HepG2 (cell line): ENCODE measurements at regions not wholly inside any gene's neighbourhood (a gene's known extent, or its start where the extent isn't known, plus 50 kb on each side); places are given as distances from the start of the nearest gene placed in this dataset.

Experiments used
- ATAC-seq: fragments of 200-7000 bp; cut with Tn5 transposase; 3 replicates; pipeline ENCODE4 v1.9.1; 2020; ENCODE audit warnings: mild to moderate bottlenecking, moderate library complexity
- BruUV-seq: library from RNA; stranded (reverse); fragments of 400-500 nt; replicated peaks from 2 replicates; lab custom pipeline; 2021; lab: Mats Ljungman, UMichigan
- CTCF ChIA-PET: fragments of 300-600 bp; formaldehyde crosslinking; extraction: SDS; loops from one replicate; lab custom pipeline; 2021; ENCODE audit warnings: low total read pairs, inconsistent platforms, low intra/inter-chr PET ratio; lab: Yijun Ruan, JAX
- POLR2A ChIA-PET: fragments of 350-600 bp; sonication (Branson Sonifier 250); formaldehyde crosslinking; loops from one replicate; lab custom pipeline; 2020; ENCODE audit warnings: antibody characterized with exemption, inconsistent platforms; lab: Yijun Ruan, JAX
- DNase-seq: peaks from one replicate; pipeline ENCODE4 v3.0.0-alpha.2; 2015; ENCODE audit warnings: low spot score
- FAIRE-seq: peaks from 3 replicates; lab custom pipeline; 2011; peaks lifted over from hg19 to GRCh38; lab: Jason Lieb, UNC
- H2AFZ ChIP-seq: one replicate; pipeline ENCODE4 v1.6.1; 2011; ENCODE audit warnings: low read length, inconsistent platforms
- H3K27ac ChIP-seq: fragments of 300-600 bp; 3 replicates; pipeline ENCODE4 v1.8.0; 2011; ENCODE audit warnings: mixed run types, mild to moderate bottlenecking, mixed read lengths, low read length, inconsistent platforms; ENCODE audit not compliant: insufficient read depth; ENCODE audit errors: extremely low read length
- H3K27me3 ChIP-seq, 2 experiments: fragments of 200-600 bp in 1 of 2; 2 replicates in 1 of 2; 3 replicates in 1 of 2; pipeline versions ENCODE4 v1.6.0 to v1.8.0; 2011; ENCODE audit warnings: low read length in 2 of 2, mild to moderate bottlenecking in 2 of 2, moderate library complexity in 2 of 2, inconsistent platforms in 1 of 2; ENCODE audit not compliant: insufficient read depth in 2 of 2, control insufficient read depth in 1 of 2
- H3K36me3 ChIP-seq, 2 experiments: fragments of 200-600 bp in 1 of 2; replicated peaks in 1 of 2; 2 replicates in 1 of 2; 3 replicates in 1 of 2; pipeline versions ENCODE4 v1.5.1 to v1.8.0; 2011; ENCODE audit warnings: low read length in 2 of 2, inconsistent platforms in 1 of 2; ENCODE audit not compliant: insufficient read depth in 2 of 2, control insufficient read depth in 1 of 2
- H3K4me1 ChIP-seq: 2 replicates; pipeline ENCODE4 v1.5.1; 2012; ENCODE audit warnings: low read length, inconsistent platforms; ENCODE audit not compliant: insufficient read depth
- H3K4me2 ChIP-seq: 2 replicates; pipeline ENCODE4 v1.6.0; 2011; ENCODE audit warnings: low read depth, low read length, inconsistent platforms
- H3K4me3 ChIP-seq, 3 experiments: fragments of 200-600 bp in 1 of 3; sonication (generic), shearing (Covaris generic) in 1 of 3; replicated peaks in 1 of 3; 2 replicates each; pipeline ENCODE4 v1.5.1; 2011 to 2016; ENCODE audit warnings: low read length in 3 of 3, inconsistent platforms in 2 of 3, low read depth in 2 of 3, mild to moderate bottlenecking in 2 of 3, control low read depth in 1 of 3, mixed read lengths in 1 of 3; ENCODE audit not compliant: insufficient read depth in 1 of 3
- H3K79me2 ChIP-seq: one replicate; pipeline ENCODE4 v1.6.1; 2011; ENCODE audit warnings: low read length, inconsistent platforms; ENCODE audit not compliant: insufficient read depth
- H3K9ac ChIP-seq: 2 replicates; pipeline ENCODE4 v1.6.0; 2011; ENCODE audit warnings: mild to moderate bottlenecking, low read depth, low read length, inconsistent platforms; ENCODE audit not compliant: insufficient read depth
- H3K9me3 ChIP-seq: 2 replicates; pipeline ENCODE4 v1.5.1; 2012; ENCODE audit warnings: mild to moderate bottlenecking, low read length
- H4K20me1 ChIP-seq: 2 replicates; pipeline ENCODE4 v1.6.0; 2011; ENCODE audit warnings: inconsistent platforms, mild to moderate bottlenecking, low read length, moderate library complexity; ENCODE audit not compliant: insufficient read depth
- MAFF ChIP-seq: IDR thresholded peaks from 2 replicates; pipeline ENCODE4 v1.6.1; 2011; ENCODE audit warnings: low read depth, low read length, improper control_type of control experiment
- MAFK ChIP-seq, 2 experiments: IDR thresholded peaks in 1 of 2; conservative IDR thresholded peaks in 1 of 2; 2 replicates each; pipeline ENCODE4 v1.6.1; 2011; ENCODE audit warnings: improper control_type of control experiment in 2 of 2, low read length in 2 of 2
- NFIC ChIP-seq: IDR thresholded peaks from 2 replicates; pipeline ENCODE4 v1.6.1; 2012; ENCODE audit warnings: mild to moderate bottlenecking, low read length, inconsistent platforms
- SALL2 ChIP-seq: sonication (generic); formaldehyde crosslinking; IDR thresholded peaks from 2 replicates; pipeline ENCODE4 v1.8.1; 2023; ENCODE audit warnings: mild to moderate bottlenecking, missing genetic modification reagents, inconsistent platforms
- ZNF225 ChIP-seq: sonication (generic); formaldehyde crosslinking; IDR thresholded peaks from 2 replicates; pipeline ENCODE4 v1.4.0; 2020; ENCODE audit warnings: mild to moderate bottlenecking, missing genetic modification reagents
- ZNF362 ChIP-seq: sonication (generic); formaldehyde crosslinking; IDR thresholded peaks from 2 replicates; pipeline ENCODE4 v1.4.0; 2020; ENCODE audit warnings: missing genetic modification reagents, mild to moderate bottlenecking, borderline replicate concordance
- WGBS: methylation state at CpG from one replicate; pipeline ENCODE4 v1.1.6; 2017; ENCODE audit warnings: low lambda C conversion rate; 5-methylcytosine and 5-hydroxymethylcytosine counted together
- in situ Hi-C: cut with HindIII; loops from 2 replicates; pipeline ENCODE4 v1.10.0; 2017; ENCODE audit warnings: low pct_unique_long_range_greater_than_20kb; ENCODE audit not compliant: extremely low pct_ligation_motif_present
- intact Hi-C: fragments of 100-400 bp; cut with micrococcal nuclease; formaldehyde crosslinking; loops from one replicate; pipeline ENCODE4 v1.10.0; 2022; ENCODE audit not compliant: unreplicated experiment

- Histone ChIP-seq H2AFZ (no peak overlapping the region), H3K79me2 (no peaks in the 10 kb centered on the region), H3K4me1 (no peaks in the 10 kb centered on the region), H3K4me3 (no peak overlapping the region), H4K20me1 (no peaks in the 10 kb centered on the region), H3K9ac (no peak overlapping the region), H3K27ac (no peak overlapping the region), H3K36me3 (no peaks in the 10 kb centered on the region), H3K27me3 (no peaks in the 10 kb centered on the region), H3K4me2 (no peak overlapping the region), H3K9me3 (no peaks in the 10 kb centered on the region)
- TF ChIP-seq ZNF362 (CRISPR knock-in tag), result no peak
- intact Hi-C loops (no loop called here), in situ Hi-C loops (loop anchor here (25.0 kb wide), 1 partner anchor 974 kb away; no protein-coding TSS in a partner anchor)
- CTCF ChIA-PET, result no interaction called here
- DNase-seq (no peak), FAIRE-seq (no peak), ATAC-seq (no peak)
- no TSS peak for BruUV-seq
- POLR2A ChIA-PET, result no interaction called here
- 12% methylated on average over 3 of the region's 3 CpGs for WGBS
These were observed 526.7 kb downstream of the RIT2 start for GRCh38 chr18:42588786-42589185.

- ATAC-seq, result no peak
- H3K4me2 ChIP-seq, result no peak overlapping the region
- ChIA-PET POLR2A (no interaction called here), CTCF (no interaction called here)
- H3K9ac ChIP-seq, result no peak overlapping the region
- no peaks in the 10 kb centered on the region for H3K4me1 ChIP-seq
- DNase-seq, result no peak
- H3K36me3 ChIP-seq, result no peaks in the 10 kb centered on the region
- in situ Hi-C loops, result no loop called here
- no peaks in the 10 kb centered on the region for H3K27me3 ChIP-seq
- H3K4me3 ChIP-seq, result no peak overlapping the region
- TF ChIP-seq MAFK (conservative IDR thresholded peaks at IDR 0.05 in 1 of 2, IDR thresholded peaks at IDR 0.05 in 1 of 2; ENCODE audit: low read length in 2 of 2) (peak; percentile 18 to 74; a peak in 2 of 4 replicates), ZNF225 (no peak), SALL2 (no peak), NFIC (no peak), MAFF (peak; percentile 53)
- no peaks in the 10 kb centered on the region for H4K20me1 ChIP-seq
- H3K27ac ChIP-seq, result no peak overlapping the region
- BruUV-seq, result no TSS peak
- H2AFZ ChIP-seq, result no peak overlapping the region
- no peak for FAIRE-seq
- no peaks in the 10 kb centered on the region for H3K9me3 ChIP-seq
- intact Hi-C loops, result no loop called here
- H3K79me2 ChIP-seq, result no peaks in the 10 kb centered on the region
These were observed 510.7 kb downstream of the RIT2 start for GRCh38 chr18:42604820-42605219.
